ENCODE measurements at regions not wholly inside any gene's neighbourhood (a gene's known extent, or its start where the extent isn't known, plus 50 kb on each side); places are given as distances from the start of the nearest gene placed in this dataset.

- TF ChIP-seq ZBTB40 (IDR thresholded peaks at IDR 0.05) = no peak
- no peak for TF ChIP-seq ZBTB40 (CRISPR knock-in tag; IDR thresholded peaks at IDR 0.05)
- TF ChIP-seq EHMT2 (IDR thresholded peaks at IDR 0.05; ENCODE audit: borderline replicate concordance, low read depth, low read length) = no peak
- no peak for TF ChIP-seq U2AF2 (IDR thresholded peaks at IDR 0.05; ENCODE audit: low read depth, low read length)
- no peak for TF ChIP-seq HCFC1 (IDR thresholded peaks at IDR 0.05; ENCODE audit: low read depth, low read length)
Measured at GRCh38 chr18:53971331-53971730, 253.1 kb downstream of the MBD2 start (continued).

- H3K9me3 ChIP-seq (ENCODE audit: low read length) = no peaks in the 10 kb centered on the region
- intact Hi-C loops (cut with micrococcal nuclease; ENCODE audit: unreplicated experiment) = no loop called here
- no peak overlapping the region for H3K4me2 ChIP-seq (ENCODE audit: low read depth, low read length)
- in situ Hi-C loops (cut with HindIII; ENCODE audit: extremely low pct_ligation_motif_present, low pct_unique_long_range_greater_than_20kb) = no loop called here
- no TSS peak for BruUV-seq (replicated peaks)
- CTCF ChIA-PET (ENCODE audit: low intra/inter-chr PET ratio, low total read pairs) = no interaction called here
- no peaks in the 10 kb centered on the region for H3K79me2 ChIP-seq (ENCODE audit: insufficient read depth, low read length)
- under 1% methylated on average over 3 of the region's 3 CpGs for WGBS (ENCODE audit: low lambda C conversion rate)
- no peak overlapping the region for H3K27ac ChIP-seq (ENCODE audit: extremely low read length, insufficient read depth, low read length)
- H3K9ac ChIP-seq (ENCODE audit: insufficient read depth, low read depth, low read length) = no peak overlapping the region
- FAIRE-seq (no peak), ATAC-seq (no peak), DNase-seq (ENCODE audit: low spot score) (no peak)
- no peaks in the 10 kb centered on the region for H3K36me3 ChIP-seq (replicated peaks in 1 of 2; ENCODE audit: control insufficient read depth in 1 of 2, insufficient read depth in 2 of 2, low read length in 2 of 2)
- no peak overlapping the region for H2AFZ ChIP-seq (ENCODE audit: low read length)
- H3K27me3 ChIP-seq (ENCODE audit: control insufficient read depth in 1 of 2, insufficient read depth in 2 of 2, low read length in 2 of 2) = no peaks in the 10 kb centered on the region
- H4K20me1 ChIP-seq (ENCODE audit: insufficient read depth, low read length) = no peaks in the 10 kb centered on the region
- no peaks in the 10 kb centered on the region for H3K4me1 ChIP-seq (ENCODE audit: insufficient read depth, low read length)
- no peak overlapping the region for H3K4me3 ChIP-seq (replicated peaks in 1 of 3; ENCODE audit: insufficient read depth in 1 of 3, low read depth in 2 of 3, low read length in 3 of 3)
- POLR2A ChIA-PET = no interaction called here
- TF ChIP-seq KLF16 (CRISPR knock-in tag; IDR thresholded peaks at IDR 0.05) (no peak), KLF11 (CRISPR knock-in tag; IDR thresholded peaks at IDR 0.05) (no peak), ZNF839 (CRISPR knock-in tag; IDR thresholded peaks at IDR 0.05; ENCODE audit: borderline replicate concordance) (no peak), ZNF142 (CRISPR knock-in tag; IDR thresholded peaks at IDR 0.05) (no peak)
Measured at GRCh38 chr18:53952700-53953099, 271.8 kb downstream of the MBD2 start.

All from HepG2 (cell line).